IPS-15b (cell line): ENCODE measurements at regions not wholly inside any gene's neighbourhood (a gene's known extent, or its start where the extent isn't known, plus 50 kb on each side); places are given as distances from the start of the nearest gene placed in this dataset.

ENCODE experiments used
- H3K27me3 ChIP-seq: one replicate; pipeline ENCODE4 v1.6.1; 2013; ENCODE audit warnings: low read length; ENCODE audit not compliant: control insufficient read depth, insufficient read depth
- H3K36me3 ChIP-seq: one replicate; pipeline ENCODE4 v1.6.1; 2013; ENCODE audit warnings: low read length; ENCODE audit not compliant: control insufficient read depth, insufficient read depth
- H3K4me1 ChIP-seq: one replicate; pipeline ENCODE4 v1.6.1; 2013; ENCODE audit warnings: mild to moderate bottlenecking, low read length; ENCODE audit not compliant: control insufficient read depth, insufficient read depth
- H3K4me3 ChIP-seq: one replicate; pipeline ENCODE4 v1.5.1; 2013; ENCODE audit warnings: low read depth, low read length
- H3K9ac ChIP-seq: one replicate; pipeline ENCODE4 v1.6.1; 2013; ENCODE audit warnings: low read depth, mild to moderate bottlenecking, low read length
- H3K9me3 ChIP-seq: one replicate; pipeline ENCODE4 v1.6.1; 2013; ENCODE audit warnings: mild to moderate bottlenecking, low read length; ENCODE audit not compliant: control insufficient read depth, insufficient read depth

- Histone ChIP-seq H3K27me3 (no peaks in the 10 kb centered on the region), H3K36me3 (no peaks in the 10 kb centered on the region), H3K4me3 (no peak overlapping the region), H3K9me3 (no peaks in the 10 kb centered on the region), H3K4me1 (no peaks in the 10 kb centered on the region), H3K9ac (no peak overlapping the region)
Observed at GRCh38 chr4:24727390-24728224, 67.8 kb upstream of the SOD3 start.

- Histone ChIP-seq H3K27me3 (no peaks in the 10 kb centered on the region), H3K4me1 (no peaks in the 10 kb centered on the region), H3K9ac (no peak overlapping the region), H3K4me3 (no peak overlapping the region), H3K9me3 (no peaks in the 10 kb centered on the region), H3K36me3 (no peaks in the 10 kb centered on the region)
Observed at GRCh38 chr4:24729119-24729730, 66.1 kb upstream of the SOD3 start.

- no peak overlapping the region for H3K9ac ChIP-seq
Observed at GRCh38 chr4:24730256-24731001, 64.9 kb upstream of the SOD3 start.

GRCh38 chr4:24731448-24731847, 63.9 kb upstream of the SOD3 start:
- no peaks in the 10 kb centered on the region for H3K36me3 ChIP-seq
- H3K27me3 ChIP-seq, result no peaks in the 10 kb centered on the region
- H3K9ac ChIP-seq, result no peak overlapping the region
- no peak overlapping the region for H3K4me3 ChIP-seq
- H3K9me3 ChIP-seq, result no peaks in the 10 kb centered on the region
- H3K4me1 ChIP-seq, result no peaks in the 10 kb centered on the region

More at GRCh38 chr4:24730256-24731001, 64.9 kb upstream of the SOD3 start:
- Histone ChIP-seq H3K36me3 (no peaks in the 10 kb centered on the region), H3K4me3 (no peak overlapping the region), H3K9me3 (no peaks in the 10 kb centered on the region), H3K27me3 (no peaks in the 10 kb centered on the region), H3K4me1 (no peaks in the 10 kb centered on the region)

GRCh38 chr4:24734511-24734910, 60.9 kb upstream of the SOD3 start:
- Histone ChIP-seq H3K9ac (no peak overlapping the region), H3K4me3 (no peak overlapping the region)

GRCh38 chr4:24736066-24736465, 59.3 kb upstream of the SOD3 start:
- H3K9ac ChIP-seq, result no peak overlapping the region
- H3K9me3 ChIP-seq, result peaks cover 7% of the 10 kb centered on the region
- H3K4me3 ChIP-seq, result no peak overlapping the region
- H3K36me3 ChIP-seq, result no peaks in the 10 kb centered on the region
- no peaks in the 10 kb centered on the region for H3K4me1 ChIP-seq
- H3K27me3 ChIP-seq, result no peaks in the 10 kb centered on the region

More at GRCh38 chr4:24734511-24734910, 60.9 kb upstream of the SOD3 start:
- Histone ChIP-seq H3K36me3 (no peaks in the 10 kb centered on the region), H3K4me1 (no peaks in the 10 kb centered on the region), H3K27me3 (no peaks in the 10 kb centered on the region), H3K9me3 (peaks cover 7% of the 10 kb centered on the region)

GRCh38 chr4:24741910-24742309, 53.5 kb upstream of the SOD3 start:
- no peak overlapping the region for H3K4me3 ChIP-seq
- H3K9me3 ChIP-seq, result peaks cover 7% of the 10 kb centered on the region
- no peak overlapping the region for H3K9ac ChIP-seq

GRCh38 chr4:24742335-24742734, 53.0 kb upstream of the SOD3 start:
- Histone ChIP-seq H3K9ac (no peak overlapping the region), H3K9me3 (peaks cover 7% of the 10 kb centered on the region), H3K36me3 (no peaks in the 10 kb centered on the region)

More at GRCh38 chr4:24741910-24742309, 53.5 kb upstream of the SOD3 start:
- no peaks in the 10 kb centered on the region for H3K27me3 ChIP-seq
- no peaks in the 10 kb centered on the region for H3K36me3 ChIP-seq
- peaks cover 3% of the 10 kb centered on the region for H3K4me1 ChIP-seq

GRCh38 chr4:24742773-24743172, 52.6 kb upstream of the SOD3 start:
- Histone ChIP-seq H3K9me3 (peaks cover 4% of the 10 kb centered on the region), H3K27me3 (no peaks in the 10 kb centered on the region), H3K4me3 (no peak overlapping the region), H3K4me1 (peaks cover 3% of the 10 kb centered on the region), H3K9ac (no peak overlapping the region), H3K36me3 (no peaks in the 10 kb centered on the region)

More at GRCh38 chr4:24742335-24742734, 53.0 kb upstream of the SOD3 start:
- H3K4me3 ChIP-seq, result no peak overlapping the region
- H3K4me1 ChIP-seq, result peaks cover 3% of the 10 kb centered on the region
- H3K27me3 ChIP-seq, result no peaks in the 10 kb centered on the region

GRCh38 chr4:24743206-24743605, 52.2 kb upstream of the SOD3 start:
- no peak overlapping the region for H3K4me3 ChIP-seq

GRCh38 chr4:24743927-24744326, 51.4 kb upstream of the SOD3 start:
- no peaks in the 10 kb centered on the region for H3K27me3 ChIP-seq
- H3K9ac ChIP-seq, result no peak overlapping the region
- no peaks in the 10 kb centered on the region for H3K36me3 ChIP-seq
- peaks cover 3% of the 10 kb centered on the region for H3K4me1 ChIP-seq
- no peak overlapping the region for H3K4me3 ChIP-seq
- no peaks in the 10 kb centered on the region for H3K9me3 ChIP-seq

More at GRCh38 chr4:24743206-24743605, 52.2 kb upstream of the SOD3 start:
- Histone ChIP-seq H3K36me3 (no peaks in the 10 kb centered on the region), H3K9me3 (no peaks in the 10 kb centered on the region), H3K4me1 (peaks cover 3% of the 10 kb centered on the region), H3K9ac (no peak overlapping the region), H3K27me3 (no peaks in the 10 kb centered on the region)
